HUES48 (cell line): ENCODE measurements at regions not wholly inside any gene's neighbourhood (a gene's known extent, or its start where the extent isn't known, plus 50 kb on each side); places are given as distances from the start of the nearest gene placed in this dataset.
A peak's percentile ranks its signal among the peaks of the same experiment; 100 is the strongest.
"Not testable (repeated sequence)": the region's sequence is repeated elsewhere in the genome, so short reads cannot be mapped to it uniquely, and the experiment has no call there.

ENCODE experiments used
- H3K27ac ChIP-seq: one replicate; pipeline ENCODE4 v1.7.0; 2013; ENCODE audit warnings: low read depth, low read length, inconsistent platforms
- H3K27me3 ChIP-seq: 2 replicates; pipeline ENCODE4 v1.6.1; 2013; ENCODE audit warnings: mild to moderate bottlenecking, low read length; ENCODE audit not compliant: control insufficient read depth, insufficient read depth
- H3K36me3 ChIP-seq: 2 replicates; pipeline ENCODE4 v1.6.1; 2013; ENCODE audit warnings: low read length; ENCODE audit not compliant: control insufficient read depth, insufficient read depth
- H3K4me1 ChIP-seq: 2 replicates; pipeline ENCODE4 v1.6.1; 2013; ENCODE audit warnings: mild to moderate bottlenecking, low read length; ENCODE audit not compliant: control insufficient read depth, insufficient read depth
- H3K4me3 ChIP-seq: 2 replicates; pipeline ENCODE4 v1.5.1; 2013; ENCODE audit warnings: mild to moderate bottlenecking, low read depth, low read length
- H3K9ac ChIP-seq: 2 replicates; pipeline ENCODE4 v1.6.1; 2013; ENCODE audit warnings: mild to moderate bottlenecking, low read depth, low read length, moderate library complexity
- H3K9me3 ChIP-seq: 2 replicates; pipeline ENCODE4 v1.6.1; 2013; ENCODE audit warnings: low read length; ENCODE audit not compliant: control insufficient read depth, insufficient read depth

DNA sequence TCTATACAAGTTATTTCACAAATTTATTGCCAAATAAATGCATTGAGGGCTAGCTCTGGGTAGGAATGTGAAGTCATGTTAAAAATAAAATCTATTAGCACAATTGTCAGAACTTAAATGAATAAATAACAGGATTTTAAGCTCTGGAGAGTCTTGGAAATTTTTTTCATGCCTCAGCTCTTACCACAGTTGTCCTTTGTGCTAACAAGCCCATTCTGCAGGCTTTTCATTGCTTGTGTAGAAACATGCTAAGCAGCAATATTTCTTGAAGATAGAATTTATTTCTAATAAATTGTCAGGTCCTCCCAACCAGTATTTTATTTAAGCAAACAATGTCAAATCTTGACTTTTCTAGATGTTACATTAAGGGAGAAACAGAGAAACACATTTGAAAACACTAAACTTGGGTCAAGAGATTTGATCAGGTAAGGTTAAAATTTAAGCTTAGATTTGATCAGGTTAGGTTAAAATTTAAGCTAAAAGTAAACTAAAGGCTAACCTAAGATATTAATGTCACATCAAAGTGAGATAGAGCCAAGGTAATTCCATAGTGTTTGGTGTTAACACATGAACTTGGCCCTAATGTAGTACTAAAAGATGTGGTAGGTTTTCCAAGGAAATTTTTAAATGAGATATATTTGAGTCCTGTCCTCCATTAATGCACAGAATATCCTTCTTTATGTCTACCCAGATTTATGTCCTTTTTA lies 179.1 kb upstream of the IL1RAPL1 start:
- Histone ChIP-seq H3K4me1 (no peaks in the 10 kb centered on the region), H3K9ac (no peak overlapping the region), H3K27me3 (no peaks in the 10 kb centered on the region; the same call in 1 of the 2 replicates), H3K36me3 (no peaks in the 10 kb centered on the region), H3K27ac (no peak overlapping the region), H3K9me3 (peaks cover 9% of the 10 kb centered on the region; the same call in 1 of the 2 replicates), H3K4me3 (no peak overlapping the region)

DNA sequence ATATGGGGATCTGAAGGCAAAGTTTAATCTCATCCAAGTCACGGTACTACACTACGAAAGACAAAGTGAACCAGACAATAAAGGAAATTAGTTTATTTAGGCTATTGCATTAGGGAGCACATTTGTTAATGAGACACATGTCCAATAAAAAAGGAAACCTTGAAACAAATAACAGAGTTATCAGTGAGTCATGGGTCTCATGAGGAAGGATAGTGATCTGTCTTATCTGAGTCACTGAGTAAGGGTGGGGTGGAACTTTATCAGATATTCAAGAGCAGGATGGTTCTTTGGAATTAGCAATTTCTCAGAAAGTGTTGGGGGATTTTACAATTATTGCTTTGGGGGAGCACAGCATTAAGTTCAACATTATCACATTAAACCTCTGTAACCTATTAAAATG lies 188.9 kb upstream of the IL1RAPL1 start:
- H3K4me3 ChIP-seq: no peak overlapping the region
- H3K27ac ChIP-seq: no peak overlapping the region
- no peak overlapping the region for H3K9ac ChIP-seq
- H3K9me3 ChIP-seq: no peaks in the 10 kb centered on the region
- H3K4me1 ChIP-seq: no peaks in the 10 kb centered on the region
- H3K36me3 ChIP-seq: no peaks in the 10 kb centered on the region
- H3K27me3 ChIP-seq: no peaks in the 10 kb centered on the region

DNA sequence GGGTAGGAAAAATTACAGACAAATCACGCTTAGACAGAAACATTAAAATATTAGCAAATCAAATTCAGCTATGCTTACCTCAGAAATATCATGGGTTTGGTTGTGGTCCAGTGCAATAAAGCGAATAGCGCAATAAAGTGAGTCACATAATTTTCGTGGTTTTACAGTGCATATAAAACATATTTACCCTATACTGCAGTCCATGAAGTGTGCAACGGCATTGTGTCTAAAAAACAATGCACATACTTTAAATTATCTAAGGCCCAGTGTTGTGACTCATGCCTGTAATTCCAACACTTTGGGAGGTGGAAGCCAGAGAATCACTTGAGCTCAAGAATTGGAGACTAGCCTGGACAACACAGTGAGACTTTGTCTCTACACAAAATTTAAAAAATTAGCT lies 195.7 kb upstream of the IL1RAPL1 start:
- no peaks in the 10 kb centered on the region for H3K4me1 ChIP-seq
- H3K27ac ChIP-seq: no peak overlapping the region
- H3K4me3 ChIP-seq: no peak overlapping the region
- no peak overlapping the region for H3K9ac ChIP-seq
- H3K27me3 ChIP-seq: no peaks in the 10 kb centered on the region
- 0 out of 2 replicates have a peak, but pooled peaks cover 2% of the 10 kb centered on the region for H3K9me3 ChIP-seq
- no peaks in the 10 kb centered on the region for H3K36me3 ChIP-seq

DNA sequence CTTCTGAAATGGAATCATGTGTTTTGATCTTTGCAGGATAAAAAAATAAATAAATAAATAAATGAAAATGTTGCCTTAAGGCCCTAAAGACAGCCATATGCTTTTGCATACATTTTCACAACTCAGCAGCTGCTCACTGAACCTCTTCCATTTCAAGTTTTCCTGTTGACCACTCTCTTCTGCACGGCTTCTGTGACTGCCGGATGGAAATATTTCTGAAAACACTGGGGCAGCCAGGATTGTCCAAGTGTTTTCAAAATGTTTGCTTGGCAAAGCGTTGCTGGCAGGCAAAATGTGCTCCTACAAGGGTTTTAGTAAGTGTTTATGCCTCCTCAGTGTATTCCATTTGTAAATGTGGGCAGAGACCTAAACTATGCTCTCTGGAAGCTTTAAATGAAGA lies 208.1 kb upstream of the IL1RAPL1 start:
- no peaks in the 10 kb centered on the region for H3K27me3 ChIP-seq
- no peak overlapping the region for H3K9ac ChIP-seq
- H3K4me3 ChIP-seq: no peak overlapping the region
- no peaks in the 10 kb centered on the region for H3K4me1 ChIP-seq
- H3K9me3 ChIP-seq: no peaks in the 10 kb centered on the region
- H3K27ac ChIP-seq: no peak overlapping the region
- no peaks in the 10 kb centered on the region for H3K36me3 ChIP-seq

DNA sequence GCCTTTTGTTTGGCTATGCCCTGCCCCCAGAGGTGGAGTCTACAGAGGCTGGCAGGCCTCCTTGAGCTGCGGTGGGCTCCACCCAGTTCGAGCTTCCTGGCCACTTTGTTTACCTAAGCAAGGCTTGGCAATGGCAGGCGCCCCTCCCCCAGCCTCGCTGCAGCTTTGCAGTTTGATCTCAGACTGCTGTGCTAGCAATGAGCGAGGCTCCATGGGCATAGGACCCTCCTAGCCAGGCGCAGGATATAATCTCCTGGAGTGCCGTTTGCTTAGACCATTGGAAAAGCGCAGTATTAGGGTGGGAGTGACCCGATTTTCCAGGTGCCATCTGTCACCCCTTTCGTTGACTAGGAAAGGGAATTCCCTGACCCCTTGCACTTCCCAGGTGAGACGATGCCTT lies 219.6 kb upstream of the IL1RAPL1 start:
- H3K27ac ChIP-seq, H3K9ac ChIP-seq, H3K9me3 ChIP-seq, H3K27me3 ChIP-seq, H3K4me1 ChIP-seq, H3K4me3 ChIP-seq, H3K36me3 ChIP-seq: not testable (repeated sequence)

DNA sequence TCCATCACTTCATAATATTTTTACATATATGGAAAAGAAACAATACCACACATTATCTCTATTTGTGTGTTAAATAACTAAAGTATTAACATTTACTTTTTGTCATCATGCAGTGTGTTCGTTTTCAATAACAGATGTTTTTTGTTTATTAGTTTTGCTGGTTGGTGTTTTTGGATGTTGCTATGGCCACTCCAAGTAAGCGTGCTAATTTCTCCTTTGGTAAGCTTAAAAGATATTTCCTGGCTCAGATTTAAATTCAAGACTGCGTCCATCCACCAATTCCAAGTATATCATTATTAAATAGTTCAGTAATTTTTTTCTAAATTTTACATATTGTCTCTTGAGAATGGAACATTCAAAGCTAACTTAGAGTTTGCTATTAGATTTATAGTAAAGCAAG lies 235.4 kb upstream of the IL1RAPL1 start:
- Histone ChIP-seq H3K4me3 (no peak overlapping the region), H3K9me3 (no peaks in the 10 kb centered on the region), H3K27me3 (peaks cover 3% of the 10 kb centered on the region; the same call in 1 of the 2 replicates), H3K4me1 (no peaks in the 10 kb centered on the region), H3K27ac (no peak overlapping the region), H3K36me3 (no peaks in the 10 kb centered on the region), H3K9ac (no peak overlapping the region)

DNA sequence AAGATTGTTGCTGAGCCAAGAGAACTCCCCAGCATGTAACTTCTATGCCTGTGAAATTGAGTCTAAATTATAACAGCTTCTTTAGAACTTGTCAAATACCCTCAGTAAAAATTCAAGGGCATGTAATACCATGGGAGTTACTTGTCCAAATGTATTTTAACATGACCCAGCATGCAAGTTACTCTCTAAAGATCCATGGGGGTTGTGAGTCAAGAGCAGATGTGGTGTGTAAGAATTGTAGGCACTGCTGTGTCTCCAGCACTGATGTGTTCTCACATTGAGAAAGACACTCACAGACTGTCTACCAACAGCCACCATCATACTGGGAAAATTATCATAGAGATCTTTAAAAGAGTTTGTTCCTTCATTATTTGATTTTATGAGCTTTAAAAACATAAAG lies 237.4 kb upstream of the IL1RAPL1 start:
- no peak overlapping the region for H3K9ac ChIP-seq
- no peak overlapping the region for H3K4me3 ChIP-seq
- no peaks in the 10 kb centered on the region for H3K36me3 ChIP-seq
- no peaks in the 10 kb centered on the region for H3K9me3 ChIP-seq
- H3K4me1 ChIP-seq: no peaks in the 10 kb centered on the region
- peaks cover 3% of the 10 kb centered on the region; the same call in 1 of the 2 replicates for H3K27me3 ChIP-seq
- H3K27ac ChIP-seq: no peak overlapping the region

DNA sequence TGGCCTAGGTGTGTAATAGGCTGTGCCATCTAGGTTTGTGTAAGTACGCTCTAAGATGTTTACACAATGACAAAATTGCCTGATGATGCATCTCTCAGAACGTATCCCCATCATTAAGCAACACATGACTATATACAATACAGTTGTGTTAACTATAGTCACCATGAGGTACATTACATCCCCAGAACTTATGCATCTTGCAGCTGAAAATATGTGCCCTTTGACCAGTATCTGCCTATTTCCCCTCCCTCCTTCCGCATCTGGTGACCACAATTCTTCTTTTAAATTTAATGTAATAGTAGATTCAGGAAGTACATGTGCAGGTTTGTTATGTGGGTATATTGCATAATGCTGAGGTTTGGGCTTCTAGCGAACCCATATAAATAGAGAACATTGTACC lies 239.8 kb upstream of the IL1RAPL1 start:
- Histone ChIP-seq H3K4me1 (no peaks in the 10 kb centered on the region), H3K27ac (no peak overlapping the region), H3K4me3 (no peak overlapping the region), H3K27me3 (peaks cover 3% of the 10 kb centered on the region; the same call in 1 of the 2 replicates), H3K36me3 (no peaks in the 10 kb centered on the region), H3K9ac (no peak overlapping the region), H3K9me3 (no peaks in the 10 kb centered on the region)

DNA sequence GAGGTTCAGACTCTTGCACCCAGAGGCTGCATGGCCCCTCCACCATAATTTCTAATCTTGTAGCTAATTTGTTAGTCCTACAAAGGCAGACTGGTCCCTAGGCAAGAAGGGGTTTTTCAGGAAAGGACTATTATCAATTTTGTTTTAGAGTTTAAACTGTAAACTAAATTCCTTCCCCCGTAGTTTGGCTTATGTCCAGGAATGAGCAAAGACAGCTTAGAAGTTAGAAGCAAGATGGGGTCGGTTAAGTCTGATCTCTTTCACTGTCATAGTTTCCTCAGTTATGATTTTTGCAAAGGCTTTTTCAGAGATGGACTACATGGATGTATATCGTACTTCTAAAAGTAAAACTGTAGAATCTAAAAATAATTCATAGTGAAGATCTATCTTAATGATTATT lies 258.1 kb upstream of the IL1RAPL1 start:
- H3K27me3 ChIP-seq: peaks cover 26% of the 10 kb centered on the region
- peaks cover 58% of the 10 kb centered on the region for H3K4me1 ChIP-seq
- H3K27ac ChIP-seq: no peak overlapping the region
- no peaks in the 10 kb centered on the region for H3K9me3 ChIP-seq
- H3K4me3 ChIP-seq: no peak overlapping the region
- H3K36me3 ChIP-seq: no peaks in the 10 kb centered on the region
- no peak overlapping the region for H3K9ac ChIP-seq

DNA sequence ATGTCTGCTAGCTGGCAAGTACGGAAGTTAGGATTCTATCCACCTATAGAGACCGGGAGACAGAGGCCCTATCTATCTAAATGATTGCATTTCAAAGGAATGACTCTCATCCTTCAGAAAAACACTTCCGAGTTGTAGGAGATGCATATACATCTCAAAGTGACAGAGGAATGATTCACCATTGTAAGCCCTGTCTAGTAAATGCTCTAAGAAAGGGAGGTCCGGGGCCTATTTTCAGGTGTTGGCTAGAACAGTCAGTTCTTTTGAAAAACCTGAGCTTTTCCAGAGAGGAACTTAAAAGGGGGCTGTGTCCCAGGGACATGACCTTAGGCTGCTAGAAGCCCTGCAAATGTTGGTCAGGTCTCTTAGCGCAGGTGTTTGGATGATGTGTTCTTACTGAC lies 262.9 kb upstream of the IL1RAPL1 start:
- Histone ChIP-seq H3K4me1 (peaks cover 82% of the 10 kb centered on the region), H3K36me3 (no peaks in the 10 kb centered on the region), H3K27me3 (peaks cover 54% of the 10 kb centered on the region), H3K27ac (peak overlapping the region; percentile 43), H3K4me3 (peak overlapping the region; percentile 7; the same call in 1 of the 2 replicates), H3K9ac (no peak overlapping the region), H3K9me3 (no peaks in the 10 kb centered on the region)

DNA sequence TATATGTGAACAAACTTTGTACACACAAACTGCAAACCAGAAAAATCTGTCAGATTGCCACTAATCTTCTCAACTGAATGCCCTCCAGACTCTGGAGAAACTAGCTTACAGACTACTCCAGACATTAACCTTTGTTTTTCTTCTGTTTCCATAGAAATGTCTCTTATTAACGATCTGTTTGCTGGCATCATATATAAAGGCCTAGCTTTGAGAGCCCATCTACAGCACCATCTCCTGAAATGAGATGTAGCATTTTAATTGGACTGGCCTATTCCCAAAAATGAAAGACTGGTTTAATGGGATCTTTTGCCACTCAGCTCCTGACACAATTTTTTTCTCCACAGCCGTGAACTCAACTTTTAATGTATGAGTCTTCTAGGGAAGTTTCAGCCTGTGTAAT lies 266.0 kb upstream of the IL1RAPL1 start:
- H3K9ac ChIP-seq: no peak overlapping the region
- H3K27me3 ChIP-seq: peaks cover 46% of the 10 kb centered on the region
- no peak overlapping the region for H3K4me3 ChIP-seq
- no peak overlapping the region for H3K27ac ChIP-seq
- H3K36me3 ChIP-seq: no peaks in the 10 kb centered on the region
- H3K9me3 ChIP-seq: no peaks in the 10 kb centered on the region
- H3K4me1 ChIP-seq: peaks cover 52% of the 10 kb centered on the region
